ENCODE measurements at regions not wholly inside any gene's neighbourhood (a gene's known extent, or its start where the extent isn't known, plus 50 kb on each side); places are given as distances from the start of the nearest gene placed in this dataset.

DNA sequence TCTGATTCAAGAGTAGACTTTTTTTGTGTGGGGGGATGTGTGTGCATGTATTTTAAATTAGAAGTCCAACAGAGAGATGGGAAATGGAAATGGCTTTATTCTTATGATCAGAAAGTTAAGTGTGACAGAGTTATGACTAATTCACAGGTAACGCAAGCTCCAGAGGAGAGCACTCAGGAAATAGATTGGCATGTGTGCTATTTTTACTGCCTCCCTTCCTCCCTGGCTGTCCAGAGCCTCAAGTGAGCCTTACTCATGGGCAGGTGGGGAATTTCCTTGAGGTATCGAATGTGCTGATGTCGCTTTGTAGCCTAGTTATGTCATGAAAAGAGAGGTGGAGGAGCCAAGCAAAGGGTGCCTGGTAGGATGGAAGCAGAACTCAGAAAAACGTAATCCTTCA is 70.3 kb upstream of the BDNF start:
- no peak for DNase-seq (ENCODE audit: low spot score)

DNA sequence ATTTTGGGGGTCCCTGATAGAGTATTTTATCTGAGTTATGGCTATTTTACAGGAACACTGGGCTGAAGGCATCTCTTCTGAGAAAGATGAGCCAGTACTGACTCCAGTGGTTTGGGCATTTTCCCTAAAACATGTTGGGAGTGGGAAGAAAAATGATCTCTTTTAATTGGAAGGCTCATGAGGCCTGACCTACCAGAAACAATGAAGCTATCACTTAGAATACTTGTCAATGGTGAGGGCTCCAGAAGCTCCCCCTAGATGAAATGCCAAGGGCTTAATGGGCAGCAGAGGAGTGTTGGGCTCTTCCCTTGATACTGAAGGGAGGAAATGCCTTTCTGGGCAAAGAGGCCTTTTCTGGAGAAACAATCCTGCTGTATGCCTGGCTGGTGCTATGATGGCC is 63.5 kb upstream of the BDNF start:
- no peak for DNase-seq (ENCODE audit: low spot score)

DNA sequence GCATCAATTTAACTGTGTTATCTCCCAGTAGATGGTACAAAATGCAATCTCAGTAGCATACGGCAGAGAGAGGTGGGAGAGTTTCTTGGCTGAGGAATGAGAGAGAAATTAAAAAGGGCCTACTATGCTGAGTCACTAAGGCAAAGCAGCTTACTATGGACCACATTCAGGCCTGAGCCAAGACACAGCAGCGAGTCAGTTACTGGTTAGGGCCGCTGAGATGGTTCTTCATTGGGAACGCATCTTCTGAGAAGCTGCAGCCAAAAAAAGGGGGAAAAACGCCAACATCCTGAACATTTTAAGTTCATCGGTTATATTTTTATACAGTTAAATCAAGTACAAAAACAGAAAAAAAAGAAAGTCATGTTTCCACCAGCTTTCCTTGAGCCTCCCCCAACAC is 61.1 kb upstream of the BDNF start:
- DNase-seq (ENCODE audit: low spot score) = no peak

- peak; percentile 15 for DNase-seq (ENCODE audit: low spot score)
Measured at GRCh38 chr11:27757953-27758352, 57.7 kb upstream of the BDNF start.

DNA sequence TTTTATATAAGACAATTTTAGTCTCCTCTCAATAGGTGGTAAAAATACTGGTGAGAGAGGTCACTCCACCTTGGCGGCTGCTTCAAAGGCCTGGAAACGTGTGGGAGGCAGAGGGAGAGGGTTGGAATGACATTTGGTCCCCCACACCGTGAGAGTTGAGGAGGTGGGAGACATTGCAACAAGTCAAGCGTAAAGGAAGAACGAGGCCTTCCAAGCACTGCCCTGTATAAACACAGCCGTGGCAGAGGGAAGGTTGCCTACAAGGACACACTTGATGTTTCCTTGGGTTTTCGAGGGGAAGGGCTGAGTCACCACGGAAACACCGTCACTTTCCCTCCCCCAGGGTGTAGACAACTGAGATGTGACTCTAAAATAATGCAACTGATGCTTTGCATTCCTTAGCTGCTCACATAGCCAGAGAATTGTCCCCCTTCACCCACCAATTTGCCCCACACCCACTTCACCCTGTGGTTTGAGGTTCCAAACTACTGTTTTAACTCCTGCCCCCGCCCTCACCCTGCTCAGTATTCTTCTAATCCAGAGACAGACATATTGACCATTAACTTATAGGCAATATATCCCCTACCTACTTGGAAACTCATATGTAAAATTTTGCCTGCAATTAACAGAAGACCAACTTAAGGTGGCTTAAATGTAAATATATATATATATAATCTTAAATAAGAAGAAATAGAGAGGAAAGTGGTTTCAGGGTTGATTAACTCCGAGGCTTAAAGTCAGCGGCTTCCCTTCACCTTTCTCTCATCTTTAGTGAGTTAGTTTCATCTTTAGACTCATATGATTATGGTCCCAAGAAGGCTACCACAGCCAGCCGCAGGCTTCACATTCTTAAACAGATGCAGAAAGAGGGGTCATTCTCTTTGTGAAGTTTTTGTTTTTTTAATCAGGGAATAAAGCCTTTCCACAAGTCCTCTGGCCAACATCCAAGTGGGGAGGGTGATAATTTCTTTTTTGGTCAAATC is 54.1 kb upstream of the BDNF start:
- peak; percentile 7 for DNase-seq (ENCODE audit: low spot score)

Measured in RKO (cell line).